Left cardiac atrium (tissue), 4 donors: ENCODE measurements at regions not wholly inside any gene's neighbourhood (a gene's known extent, or its start where the extent isn't known, plus 50 kb on each side); places are given as distances from the start of the nearest gene placed in this dataset.

Experiments
- ATAC-seq, 2 donors: fragments of 200-7000 bp; cut with Tn5 transposase; one replicate each; pipeline ENCODE4 v1.9.1; 2020; ENCODE audit warnings: mild to moderate bottlenecking in 2 of 2, moderate library complexity in 2 of 2
- DNase-seq: peaks from one replicate; pipeline ENCODE4 v3.0.0-alpha.2; 2020
- intact Hi-C, 2 donors: fragments of 100-400 bp; cut with DNase I; formaldehyde crosslinking; loops; one replicate each; pipeline versions ENCODE4 v1.14.1 to v1.15.1; 2022 to 2023
- donor health status: DM: no; HTN: yes; CAD: no.
- donor health status: DM: no; HTN: yes; CAD: no; lungs with severe emphysema.
- donor health status: DM: yes; HTN: yes; CAD: no.
- donor health status: Dilated cardiomyopathy.

DNA sequence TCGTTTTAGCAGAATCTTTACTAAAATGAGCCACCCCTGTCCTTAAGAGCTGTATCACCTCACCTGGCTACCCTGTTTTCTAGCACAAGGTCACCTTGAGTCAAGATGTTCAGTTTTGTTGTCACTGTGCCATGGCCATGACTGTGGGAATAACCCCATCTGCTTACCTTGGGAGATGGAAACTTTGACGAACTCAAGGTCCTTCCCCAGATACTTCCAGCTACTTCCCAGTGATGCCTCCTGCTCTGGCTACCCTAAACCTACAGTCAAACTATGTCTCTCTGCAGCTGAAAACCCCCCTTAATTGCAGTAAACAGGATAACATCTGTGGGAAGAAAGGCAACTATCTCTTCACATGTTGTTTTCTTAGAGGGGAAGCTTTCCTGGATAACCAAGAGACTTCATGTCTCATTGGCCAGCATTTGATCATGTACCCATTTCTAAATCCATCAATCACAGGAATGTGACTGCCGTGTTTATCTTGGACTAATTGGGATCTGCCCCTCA lies 89.5 kb upstream of the C1orf21 start:
- DNase-seq (no peak), ATAC-seq (peak in 1 of 2 donors; percentile 3)
- intact Hi-C loops: loop anchor here in 1 of 2 donors (2.0 kb wide), 1 partner anchor 90 kb away; the partner anchor contains the start of gene C1orf21

DNA sequence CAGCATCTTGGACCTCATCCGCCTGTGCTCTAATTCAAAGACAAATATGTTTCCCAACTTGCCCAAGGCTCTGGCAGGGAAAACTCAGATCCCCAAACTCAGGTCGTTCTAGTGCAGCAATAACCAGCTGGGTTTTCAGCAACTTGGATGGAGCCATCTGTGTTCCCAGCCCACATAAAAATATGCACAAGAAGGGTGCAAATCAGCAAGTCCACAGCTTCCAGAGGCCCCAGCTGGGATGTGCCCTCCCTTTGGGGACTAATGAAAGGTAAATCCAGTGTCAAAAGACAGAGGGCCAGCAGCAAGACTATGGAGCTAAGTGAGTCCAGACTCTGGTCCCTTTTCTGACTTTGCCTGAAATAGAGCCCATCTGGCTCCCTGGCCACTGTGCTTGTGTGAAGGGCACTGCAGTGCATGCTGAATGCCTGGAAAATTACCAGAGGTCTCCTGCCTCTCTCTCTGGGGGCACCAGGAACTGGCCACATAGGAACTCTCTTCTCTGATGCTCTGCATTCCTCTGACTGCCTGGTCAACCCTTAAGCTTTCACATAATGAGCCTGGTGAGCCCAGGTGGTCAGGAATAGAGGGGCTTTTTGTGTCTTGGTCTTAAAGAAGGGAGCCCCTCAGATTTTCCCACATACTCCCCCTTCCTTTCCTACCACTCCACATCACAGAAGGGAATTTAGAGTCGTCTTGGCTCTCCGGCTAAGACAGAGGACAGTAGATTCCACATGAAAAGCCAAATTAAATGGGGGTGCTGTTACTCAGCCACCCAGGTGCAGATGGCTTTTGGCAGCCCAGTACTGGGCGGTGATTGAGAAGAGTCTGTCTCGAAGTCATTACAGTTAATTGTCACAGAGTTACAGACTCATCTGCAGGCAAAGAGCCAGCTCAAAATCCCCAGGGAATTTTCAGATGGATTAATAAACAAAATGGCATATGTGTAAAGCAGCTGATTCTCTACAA lies 88.1 kb upstream of the C1orf21 start:
- no peak for DNase-seq
- intact Hi-C loops: no loop called here
- peak in 1 of 2 donors; percentile 27 for ATAC-seq

DNA sequence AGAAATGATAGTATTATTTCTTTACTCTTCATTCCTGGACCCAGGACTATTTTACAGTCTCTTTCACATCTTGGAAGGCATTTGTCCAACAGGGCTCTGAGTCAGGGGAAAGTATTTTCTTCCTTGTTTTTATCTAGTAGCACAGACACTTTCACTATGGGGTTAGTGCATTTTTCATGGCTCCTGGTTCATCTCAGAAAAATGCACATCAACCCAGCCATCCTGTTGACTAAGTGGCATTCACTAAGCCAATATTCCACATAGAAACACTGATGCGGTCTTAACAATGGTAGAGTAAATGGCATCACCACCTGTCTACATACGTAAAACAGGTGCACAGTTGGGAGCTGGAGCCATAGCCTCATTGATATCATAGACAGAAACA lies 87.4 kb upstream of the C1orf21 start:
- intact Hi-C loops: no loop called here
- ATAC-seq (no peak), DNase-seq (no peak)

DNA sequence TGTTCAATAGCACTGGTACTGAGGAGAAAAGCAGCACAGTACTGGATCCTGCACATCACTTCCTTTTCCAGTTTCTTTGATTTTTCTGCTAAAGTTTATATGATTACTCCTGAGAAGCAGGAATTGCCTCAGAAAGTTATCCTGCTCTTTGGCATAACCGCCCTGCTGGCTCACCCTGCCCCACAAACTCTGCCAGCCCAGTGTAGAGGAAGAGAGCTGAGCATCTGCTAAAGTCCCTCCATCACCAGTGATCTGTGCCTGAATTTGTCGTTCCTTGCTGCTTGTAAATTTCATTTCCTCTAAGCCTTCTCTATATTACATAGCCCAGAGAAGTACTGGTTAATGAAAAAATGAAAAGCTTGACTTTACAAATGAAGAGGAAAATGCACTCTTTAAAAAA lies 87.0 kb upstream of the C1orf21 start:
- ATAC-seq: no peak
- intact Hi-C loops: no loop called here

DNA sequence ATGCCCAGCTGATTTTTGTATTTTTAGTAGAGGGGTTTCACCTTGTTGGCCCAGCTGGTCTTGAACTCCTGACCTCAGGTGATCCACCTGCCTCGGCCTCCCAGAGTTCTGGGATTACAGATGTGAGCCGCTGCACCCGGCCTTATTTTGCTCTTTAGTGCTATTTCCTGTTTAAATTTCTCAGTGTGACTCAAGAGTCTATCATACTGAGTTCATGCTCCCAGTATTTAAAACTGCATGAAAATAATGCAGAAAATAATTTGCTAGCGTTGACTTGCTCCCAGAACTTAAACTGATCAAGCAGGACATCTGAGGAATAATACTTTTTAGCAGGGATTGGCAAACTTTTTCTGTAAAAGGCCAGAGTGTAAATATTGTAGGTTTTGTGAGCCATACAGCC lies 86.4 kb upstream of the C1orf21 start:
- no peak for DNase-seq
- ATAC-seq: no peak
- intact Hi-C loops: no loop called here

More for the DNA sequence above, 87.0 kb upstream of the C1orf21 start:
- no peak for DNase-seq

DNA sequence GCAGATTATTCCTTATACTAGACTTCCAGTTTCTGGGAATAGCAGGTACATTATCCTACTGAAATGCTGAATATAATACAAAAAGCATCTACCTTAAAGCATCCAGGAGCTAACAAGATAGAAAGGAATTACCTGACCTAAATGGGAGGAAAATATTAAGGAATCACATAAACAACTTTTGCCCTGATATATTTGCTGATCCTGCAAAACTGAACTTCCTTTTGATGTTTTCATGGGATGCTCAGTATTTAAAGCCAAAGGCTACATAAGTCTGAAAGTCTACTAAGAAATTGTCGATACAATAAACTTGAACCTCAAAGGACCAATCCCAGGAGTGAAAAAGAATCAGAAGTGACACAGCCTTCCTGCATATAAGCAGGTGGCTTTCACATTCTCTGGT lies 85.6 kb upstream of the C1orf21 start:
- no peak for ATAC-seq
- no peak for DNase-seq
- intact Hi-C loops: no loop called here

DNA sequence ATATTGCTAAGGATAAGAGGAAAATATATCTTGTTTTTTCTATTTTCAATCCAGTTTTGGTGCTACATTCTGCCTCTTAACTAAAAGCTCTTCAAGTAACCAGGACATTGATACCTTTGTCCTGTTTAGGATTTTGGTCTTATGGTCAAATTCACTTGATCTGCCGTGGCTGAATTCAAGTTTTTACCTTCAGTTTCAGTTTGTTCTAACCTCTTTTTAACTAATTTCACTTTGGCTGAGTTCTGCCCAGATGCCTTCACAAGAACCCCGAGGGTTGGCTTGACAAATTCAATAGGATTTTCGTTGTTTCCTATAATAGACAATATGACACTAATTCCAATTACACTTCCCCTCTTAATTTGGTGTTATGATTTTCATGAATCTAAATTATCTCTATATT lies 84.5 kb upstream of the C1orf21 start:
- intact Hi-C loops: no loop called here
- no peak for ATAC-seq
- DNase-seq: no peak

DNA sequence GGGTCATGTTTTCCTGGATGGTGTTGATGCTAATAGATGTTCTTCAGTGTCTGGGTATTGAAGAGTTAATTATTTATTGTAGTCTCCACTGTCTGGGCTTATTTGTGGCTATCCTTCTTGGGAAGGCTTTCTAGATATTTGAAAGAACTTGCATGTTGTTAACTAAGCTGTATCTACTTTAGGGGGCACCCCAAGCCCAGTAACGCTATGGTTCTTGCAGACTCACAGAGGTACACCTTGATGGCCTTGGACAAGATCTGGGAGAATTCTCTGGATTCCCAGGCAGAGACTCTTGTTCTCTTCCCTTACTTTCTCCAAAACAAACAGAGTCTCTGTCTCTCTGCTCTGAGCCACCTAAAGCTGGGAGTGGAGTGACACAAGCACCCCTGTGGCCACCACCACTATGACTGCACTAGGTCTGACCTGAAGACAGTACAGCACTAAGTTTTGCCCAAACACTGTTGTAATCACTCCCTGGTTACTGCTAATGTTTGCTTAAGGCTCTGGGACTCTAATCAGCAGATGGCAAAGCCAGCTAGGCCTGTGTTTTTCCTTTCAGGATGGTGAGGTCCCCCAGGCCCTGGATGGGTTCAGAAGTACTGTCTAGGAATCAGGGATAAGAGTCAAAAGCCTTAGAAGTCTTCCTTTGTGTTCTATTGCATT lies 76.5 kb upstream of the C1orf21 start:
- no peak for ATAC-seq

DNA sequence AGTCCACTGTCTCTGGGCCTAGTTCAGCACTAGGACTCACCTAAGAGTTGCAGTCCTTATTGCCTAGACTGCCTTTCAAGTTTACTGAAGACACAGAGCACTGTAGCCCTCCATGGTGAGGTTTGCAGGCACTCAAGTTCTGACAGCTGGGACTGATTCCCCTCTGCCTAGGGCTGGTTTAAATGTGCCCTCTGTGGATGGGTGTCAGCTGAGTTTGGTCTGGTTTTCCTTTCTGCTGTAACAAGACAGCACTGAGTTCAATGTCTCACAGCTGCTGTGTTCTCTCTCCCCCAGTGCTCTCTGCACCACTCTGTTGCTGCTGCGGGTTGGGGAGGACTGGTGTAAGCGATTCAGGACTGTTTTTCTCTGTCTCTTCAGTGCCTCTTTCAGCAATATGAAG lies 75.2 kb upstream of the C1orf21 start:
- DNase-seq (no peak), ATAC-seq (no peak)
- intact Hi-C loops: no loop called here

More for the DNA sequence above, 76.5 kb upstream of the C1orf21 start:
- intact Hi-C loops: no loop called here
- DNase-seq: no peak

DNA sequence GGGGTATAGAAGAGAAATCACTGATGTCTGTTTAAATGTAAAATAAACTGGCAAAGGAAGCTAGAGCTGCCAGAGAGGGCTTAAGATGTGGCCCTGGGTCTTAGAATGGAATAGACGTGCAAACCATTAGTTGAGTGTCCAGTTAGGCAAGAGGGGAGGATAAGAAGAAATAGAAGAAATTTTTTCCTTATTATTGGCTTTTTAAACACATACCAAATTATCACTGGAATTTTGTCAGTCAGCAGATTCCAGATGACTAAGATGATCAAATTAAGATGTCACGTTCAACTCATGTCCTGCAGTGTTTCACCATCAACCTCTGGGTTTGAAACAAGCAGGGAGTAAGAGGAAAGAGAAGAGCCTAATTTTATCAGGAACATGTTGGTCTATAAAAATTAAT lies 71.6 kb upstream of the C1orf21 start:
- ATAC-seq (no peak), DNase-seq (no peak)
- intact Hi-C loops: no loop called here

DNA sequence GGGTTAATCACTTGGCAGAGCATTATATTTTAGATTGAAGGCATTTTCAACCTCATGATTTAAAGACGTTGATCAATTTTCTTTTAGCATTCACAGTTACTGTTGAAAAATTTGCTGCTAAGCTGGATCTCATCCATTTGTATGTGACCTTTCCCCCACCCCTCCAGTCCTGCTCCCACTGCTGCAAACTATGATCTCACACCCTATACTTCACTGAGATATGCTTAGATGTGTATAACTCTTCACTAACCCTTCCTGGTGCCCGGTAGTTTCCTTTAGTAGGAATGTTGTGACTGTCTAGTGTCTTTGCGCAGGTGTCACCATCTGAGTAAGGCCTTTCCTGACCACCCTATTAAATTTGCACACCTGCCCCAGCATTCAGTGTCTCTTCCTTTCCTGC lies 67.0 kb upstream of the C1orf21 start:
- ATAC-seq: no peak
- no peak for DNase-seq
- intact Hi-C loops: no loop called here

DNA sequence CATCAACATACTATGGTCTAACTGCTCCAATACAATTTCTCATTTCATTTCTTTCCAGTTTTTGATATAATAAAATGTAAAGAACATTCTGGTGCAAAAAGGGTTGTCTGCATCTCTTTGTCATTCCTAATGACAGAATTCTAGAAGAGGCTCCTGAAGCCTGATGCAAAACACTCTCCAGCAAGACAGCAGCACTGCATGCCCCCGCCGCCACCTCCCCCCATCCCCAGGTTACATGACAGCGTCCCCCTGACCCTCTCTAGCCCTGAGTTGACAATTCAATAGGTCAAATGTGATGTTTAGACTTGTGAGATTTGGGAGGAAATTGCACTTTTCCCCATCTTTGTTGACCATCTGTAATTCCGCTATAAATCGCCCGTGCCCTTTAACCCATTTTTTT lies 64.6 kb upstream of the C1orf21 start:
- ATAC-seq (no peak), DNase-seq (no peak)
- intact Hi-C loops: no loop called here

DNA sequence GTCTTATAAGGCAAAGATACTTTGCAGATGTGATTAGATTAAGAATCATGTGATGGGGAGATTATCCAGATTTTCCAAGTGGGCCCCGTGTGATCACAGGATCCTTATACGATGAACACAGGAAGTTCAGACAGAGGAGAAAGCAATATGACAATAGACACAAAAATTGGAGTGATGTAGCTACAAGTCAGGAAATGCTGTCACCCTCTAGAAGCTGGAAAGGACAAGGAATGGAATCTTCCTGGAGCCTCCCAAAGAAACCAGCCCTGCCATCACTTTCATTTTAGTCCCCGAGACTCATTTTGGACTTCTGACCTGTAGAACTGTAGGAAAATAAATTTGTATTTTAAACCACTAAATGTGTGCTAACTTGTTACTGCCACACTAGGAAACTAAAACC lies 61.9 kb upstream of the C1orf21 start:
- no peak for DNase-seq
- no peak for ATAC-seq
- intact Hi-C loops: no loop called here

DNA sequence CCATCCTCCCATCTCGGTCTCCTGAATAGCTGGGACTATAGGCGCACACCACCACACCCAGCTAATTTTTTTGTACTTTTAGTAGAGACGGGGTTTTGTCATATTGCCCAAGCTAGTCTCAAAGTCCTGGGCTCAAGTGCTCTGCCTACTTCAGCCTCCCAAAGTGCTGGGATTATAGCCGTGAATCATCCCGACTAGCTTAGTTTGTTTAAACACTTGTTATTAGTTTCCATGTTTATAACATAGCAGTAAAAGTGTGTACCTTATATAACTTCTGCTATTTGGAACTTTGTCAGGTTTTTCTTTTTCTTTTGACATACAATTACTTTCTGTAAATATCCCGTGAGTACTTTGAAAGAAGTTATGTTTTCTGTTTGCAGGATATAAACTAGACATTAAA lies 60.6 kb upstream of the C1orf21 start:
- ATAC-seq (no peak), DNase-seq (no peak)
- intact Hi-C loops: no loop called here

DNA sequence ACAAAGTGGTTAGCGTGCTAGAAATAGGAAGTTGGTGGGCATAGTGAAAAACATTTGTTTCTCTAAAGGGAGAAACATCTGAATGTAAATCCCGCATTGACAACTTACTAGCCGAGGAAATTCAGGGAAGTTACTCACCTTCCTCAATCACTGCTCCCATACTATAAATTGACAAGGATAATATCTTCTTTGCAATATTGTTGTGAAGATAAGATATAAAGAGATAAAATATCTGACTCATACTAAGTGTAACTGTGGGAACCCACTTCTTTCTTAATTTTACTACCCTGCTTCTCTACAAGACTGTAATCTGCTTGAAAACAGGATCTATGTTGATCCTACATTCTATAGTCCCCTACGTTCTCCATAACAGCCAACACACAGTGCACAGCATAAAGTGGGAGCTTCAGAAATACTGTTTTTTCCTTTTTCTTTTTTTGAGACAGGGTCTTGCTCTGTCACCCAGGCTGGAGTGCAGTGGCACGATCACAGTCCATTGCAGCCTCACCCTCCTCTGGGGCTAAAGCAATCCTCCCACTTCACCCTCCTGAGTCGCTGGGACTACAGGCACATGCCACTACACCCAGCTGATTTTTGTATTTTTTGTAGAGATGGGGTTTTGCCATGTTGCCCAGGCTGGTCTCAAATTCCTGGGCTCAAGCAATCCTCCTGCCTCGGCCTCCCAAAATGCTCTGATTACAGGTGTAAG lies 57.4 kb upstream of the C1orf21 start:
- DNase-seq: no peak
- ATAC-seq: no peak
- intact Hi-C loops: no loop called here

DNA sequence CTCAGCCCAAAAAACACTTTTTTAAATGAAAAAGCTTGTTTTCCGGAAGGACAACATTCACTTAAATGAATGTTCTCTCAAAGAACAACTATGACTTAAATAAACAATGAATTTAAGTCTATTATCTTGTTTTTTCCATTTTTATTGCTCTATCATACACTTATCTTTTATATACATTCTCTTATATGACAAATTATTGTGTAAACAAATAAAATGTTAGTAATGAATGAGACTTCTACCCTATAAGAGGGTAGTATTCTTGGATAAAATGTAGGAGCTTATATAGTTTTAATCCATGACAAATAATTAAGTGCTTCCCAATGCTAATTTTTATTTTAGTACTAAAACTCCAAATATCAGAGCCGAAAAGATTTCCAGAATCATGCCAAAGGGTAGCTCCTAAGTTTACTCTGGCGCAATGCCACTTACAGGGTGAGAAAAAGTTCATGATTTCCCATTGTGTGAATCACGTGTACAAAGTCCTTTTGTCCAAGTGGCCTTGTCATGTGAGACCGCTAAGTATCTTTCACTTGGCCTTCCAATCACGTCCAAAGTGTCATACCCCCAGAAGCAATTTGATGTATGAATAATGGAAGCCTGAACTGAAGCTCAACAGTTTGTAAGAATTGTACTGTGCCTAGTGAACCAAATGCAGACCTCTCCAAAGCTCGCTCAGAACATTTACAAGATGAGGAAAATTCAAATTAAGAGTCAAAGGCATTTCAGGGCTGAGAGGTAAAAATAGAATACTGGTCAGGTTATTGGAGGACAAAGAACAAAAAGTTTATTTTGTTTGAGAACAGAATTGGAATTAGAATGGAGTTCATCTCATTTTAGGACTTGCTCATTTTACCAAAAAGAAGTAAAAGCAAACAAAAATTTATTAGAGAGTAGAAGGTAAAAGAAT lies 56.6 kb upstream of the C1orf21 start:
- intact Hi-C loops: no loop called here
- ATAC-seq (peak; percentile 44 to 65), DNase-seq (peak; percentile 35)

DNA sequence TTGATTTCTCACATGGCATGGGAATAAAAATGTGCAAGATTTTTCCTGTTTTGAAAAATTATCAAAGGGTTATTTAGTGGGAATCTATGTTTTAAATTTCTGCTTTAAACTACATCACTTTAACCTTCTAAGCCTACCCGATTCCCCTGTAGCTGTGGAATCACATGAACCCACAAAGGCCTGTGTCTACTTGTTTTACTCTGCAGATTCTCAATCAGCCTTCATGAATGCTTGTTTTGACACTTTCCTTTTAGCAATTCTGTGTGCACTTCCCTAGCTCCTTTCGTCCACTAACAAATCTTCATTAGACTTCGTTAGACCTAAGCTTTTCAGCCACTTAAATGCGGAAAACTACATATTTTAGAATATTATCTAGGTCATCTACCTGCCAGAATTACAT lies 56.0 kb upstream of the C1orf21 start:
- DNase-seq (no peak), ATAC-seq (no peak)
- intact Hi-C loops: no loop called here
